ENCODE measurements at regions not wholly inside any gene's neighbourhood (a gene's known extent, or its start where the extent isn't known, plus 50 kb on each side); places are given as distances from the start of the nearest gene placed in this dataset.

DNA sequence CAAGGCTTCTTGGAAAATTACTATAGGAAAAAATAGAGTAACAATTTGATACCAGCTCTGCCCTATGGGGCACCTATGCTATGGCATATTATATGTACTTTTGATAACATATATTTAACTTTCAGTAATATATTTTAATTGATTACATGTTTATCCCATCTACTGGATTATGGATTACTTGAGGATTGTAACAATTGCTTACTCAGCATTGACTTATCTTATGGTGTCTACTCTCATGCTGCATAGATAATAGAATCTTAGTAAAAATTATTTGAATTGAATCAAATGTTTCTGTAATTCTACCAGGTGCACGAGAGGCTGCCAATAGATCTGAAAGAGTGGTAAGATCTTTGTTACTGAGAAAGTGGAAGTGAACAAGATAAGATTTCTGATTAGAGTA lies 57.8 kb upstream of the CALCR start:
- FAIRE-seq = no peak

DNA sequence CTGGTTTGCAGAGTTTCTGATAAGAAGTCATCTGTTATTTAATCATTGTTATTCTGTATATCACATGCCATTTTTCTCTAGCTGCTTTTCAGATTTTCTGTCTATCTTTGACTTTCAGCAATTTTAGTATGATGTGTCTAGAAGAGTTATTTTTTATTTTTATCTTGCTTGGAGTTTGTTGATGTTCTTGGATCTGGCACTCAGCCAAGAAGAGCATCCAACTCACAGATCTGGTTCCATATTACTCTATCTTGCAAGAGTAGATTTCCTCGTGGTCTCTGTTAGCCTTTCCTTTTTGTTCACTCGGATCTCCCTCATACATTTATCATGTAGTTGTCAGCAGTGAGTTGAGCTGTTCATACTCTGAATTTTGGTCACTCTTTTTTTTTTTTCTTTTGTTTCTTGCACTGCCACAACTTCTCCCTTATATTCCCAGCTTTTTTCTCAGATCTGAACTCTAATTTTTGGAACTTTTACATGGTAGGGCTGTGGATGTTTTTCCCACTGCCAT lies 54.8 kb upstream of the CALCR start:
- FAIRE-seq = no peak

DNA sequence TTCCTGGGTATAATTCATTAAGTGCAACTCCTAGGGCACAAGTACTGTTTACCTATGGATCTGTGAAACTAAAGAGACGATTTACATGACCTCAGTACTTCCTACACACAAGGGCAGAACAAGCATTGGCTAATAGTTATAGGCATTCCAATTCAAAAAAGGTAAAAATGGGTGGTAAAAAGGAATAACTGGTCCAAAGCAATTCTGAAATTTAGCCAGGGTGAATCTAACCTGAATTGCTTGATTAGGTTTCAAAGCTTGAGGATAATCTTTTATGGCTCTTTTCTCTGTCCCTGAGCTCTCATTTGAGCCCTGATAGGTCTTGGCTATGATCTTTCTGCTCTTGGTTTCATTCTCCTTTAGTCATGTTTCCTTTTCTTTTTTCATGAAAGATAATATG lies 52.3 kb upstream of the CALCR start:
- FAIRE-seq = no peak
